ENCODE measurements at regions not wholly inside any gene's neighbourhood (a gene's known extent, or its start where the extent isn't known, plus 50 kb on each side); places are given as distances from the start of the nearest gene placed in this dataset.
"Not testable (repeated sequence)": the region's sequence is repeated elsewhere in the genome, so short reads cannot be mapped to it uniquely, and the experiment has no call there.

DNA sequence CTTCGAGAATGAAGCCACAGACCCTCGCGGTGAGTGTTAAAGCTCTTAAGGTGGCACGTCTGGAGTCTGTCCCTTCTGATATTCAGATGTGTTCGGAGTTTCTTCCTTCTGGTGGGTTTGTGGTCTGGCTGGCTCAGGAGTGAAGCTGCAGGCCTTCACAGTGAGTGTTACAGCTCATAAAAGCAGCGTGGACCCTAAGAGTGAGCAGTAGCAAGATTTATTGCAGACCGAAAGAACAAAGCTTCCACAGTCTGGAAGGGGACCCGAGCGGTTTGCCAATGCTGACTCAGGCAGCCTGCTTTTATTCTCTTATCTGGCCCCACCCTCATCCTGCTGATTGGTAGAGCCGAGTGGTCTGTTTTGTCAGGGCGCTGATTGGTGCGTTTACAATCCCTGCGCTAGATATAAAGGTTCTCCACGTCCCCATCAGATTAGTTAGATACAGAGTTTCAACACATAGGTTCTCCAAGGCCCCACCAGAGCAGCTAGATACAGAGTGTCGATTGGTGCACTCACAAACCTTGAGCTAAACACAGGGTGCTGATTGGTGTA is 758.1 kb downstream of the SLC6A15 start:
- TF ChIP-seq FOXK2 (IDR thresholded peaks at IDR 0.05); SP1 (IDR thresholded peaks at IDR 0.05); SUZ12 (IDR thresholded peaks at IDR 0.05); FOXM1 (IDR thresholded peaks at IDR 0.05; ENCODE audit: borderline replicate concordance); BHLHE40 (IDR thresholded peaks at IDR 0.05; ENCODE audit: borderline replicate concordance): not testable (repeated sequence)
